ENCODE measurements at regions not wholly inside any gene's neighbourhood (a gene's known extent, or its start where the extent isn't known, plus 50 kb on each side); places are given as distances from the start of the nearest gene placed in this dataset.

GRCh38 chr4:154030152-154030551 lies 241.3 kb upstream of the SFRP2 start:
- TF ChIP-seq POLR2A (IDR thresholded peaks at IDR 0.05) (no peak), CTCF (IDR thresholded peaks at IDR 0.05) (no peak), POLR2AphosphoS5 (IDR thresholded peaks at IDR 0.05) (no peak)

Measured in sigmoid colon (tissue), 4 donors.